Activated T-helper 17 cell treated with anti-CD3 and anti-CD28 coated beads, Interleukin-2, amount 50 U/mL, for 72 hours (primary cell): ENCODE measurements at regions not wholly inside any gene's neighbourhood (a gene's known extent, or its start where the extent isn't known, plus 50 kb on each side); places are given as distances from the start of the nearest gene placed in this dataset.
A peak's percentile ranks its signal among the peaks of the same experiment; 100 is the strongest.

Source experiments
- ATAC-seq: fragments of 150-1000 bp; cut with Tn5 transposase; replicated peaks from 2 replicates; pipeline ENCODE4 v1.10.0; 2021; ENCODE audit warnings: mild to moderate bottlenecking, moderate library complexity
- H3K27ac Mint-ChIP-seq: one replicate; pipeline ENCODE4 v1.8.0; 2022; ENCODE audit warnings: mixed read lengths
- H3K27me3 Mint-ChIP-seq: one replicate; pipeline ENCODE4 v1.8.0; 2022; ENCODE audit warnings: mixed read lengths
- H3K36me3 Mint-ChIP-seq: one replicate; pipeline ENCODE4 v1.8.0; 2022; ENCODE audit warnings: low read depth, mild to moderate bottlenecking, mixed read lengths
- H3K4me1 Mint-ChIP-seq: one replicate; pipeline ENCODE4 v1.8.0; 2022; ENCODE audit warnings: mixed read lengths
- H3K4me3 Mint-ChIP-seq: one replicate; pipeline ENCODE4 v1.8.0; 2022; ENCODE audit warnings: mild to moderate bottlenecking, mixed read lengths
- H3K9me3 Mint-ChIP-seq: one replicate; pipeline ENCODE4 v1.8.0; 2022; ENCODE audit warnings: mixed read lengths

DNA sequence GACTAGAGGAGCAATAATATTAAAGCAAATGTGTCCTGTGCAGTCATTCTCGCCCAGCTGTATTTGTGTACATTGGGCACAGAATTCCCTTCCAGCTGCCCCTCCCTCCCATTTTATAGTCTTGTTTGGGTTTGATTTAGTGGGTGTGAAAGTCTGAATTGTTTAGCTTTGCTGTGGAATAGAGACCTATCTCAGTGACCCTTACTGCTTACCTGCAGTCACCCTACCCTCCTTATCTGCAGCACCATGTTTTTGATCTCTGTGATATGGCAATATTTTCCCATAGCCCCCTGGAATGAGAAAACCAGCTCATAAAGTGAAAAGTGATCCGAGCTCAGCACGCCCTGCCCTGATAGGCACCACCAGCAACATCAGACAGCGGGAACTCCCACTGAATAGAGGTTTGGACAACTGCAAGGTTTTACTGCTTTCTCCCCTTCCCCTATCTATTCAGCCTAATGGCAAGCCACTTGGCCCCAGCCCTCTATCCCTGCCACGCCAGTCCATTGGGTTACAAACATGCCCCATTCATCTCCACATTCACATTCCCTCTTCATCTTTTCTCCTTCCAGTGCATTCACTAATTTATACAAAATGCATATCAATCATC, 199.0 kb downstream of the ETS1 start:
- no peaks in the 10 kb centered on the region for H3K36me3 Mint-ChIP-seq
- H3K27me3 Mint-ChIP-seq, result no peaks in the 10 kb centered on the region
- H3K9me3 Mint-ChIP-seq, result no peaks in the 10 kb centered on the region
- H3K4me3 Mint-ChIP-seq, result no peak overlapping the region
- peaks cover 18% of the 10 kb centered on the region for H3K4me1 Mint-ChIP-seq
- H3K27ac Mint-ChIP-seq, result no peak overlapping the region
- no peak for ATAC-seq

DNA sequence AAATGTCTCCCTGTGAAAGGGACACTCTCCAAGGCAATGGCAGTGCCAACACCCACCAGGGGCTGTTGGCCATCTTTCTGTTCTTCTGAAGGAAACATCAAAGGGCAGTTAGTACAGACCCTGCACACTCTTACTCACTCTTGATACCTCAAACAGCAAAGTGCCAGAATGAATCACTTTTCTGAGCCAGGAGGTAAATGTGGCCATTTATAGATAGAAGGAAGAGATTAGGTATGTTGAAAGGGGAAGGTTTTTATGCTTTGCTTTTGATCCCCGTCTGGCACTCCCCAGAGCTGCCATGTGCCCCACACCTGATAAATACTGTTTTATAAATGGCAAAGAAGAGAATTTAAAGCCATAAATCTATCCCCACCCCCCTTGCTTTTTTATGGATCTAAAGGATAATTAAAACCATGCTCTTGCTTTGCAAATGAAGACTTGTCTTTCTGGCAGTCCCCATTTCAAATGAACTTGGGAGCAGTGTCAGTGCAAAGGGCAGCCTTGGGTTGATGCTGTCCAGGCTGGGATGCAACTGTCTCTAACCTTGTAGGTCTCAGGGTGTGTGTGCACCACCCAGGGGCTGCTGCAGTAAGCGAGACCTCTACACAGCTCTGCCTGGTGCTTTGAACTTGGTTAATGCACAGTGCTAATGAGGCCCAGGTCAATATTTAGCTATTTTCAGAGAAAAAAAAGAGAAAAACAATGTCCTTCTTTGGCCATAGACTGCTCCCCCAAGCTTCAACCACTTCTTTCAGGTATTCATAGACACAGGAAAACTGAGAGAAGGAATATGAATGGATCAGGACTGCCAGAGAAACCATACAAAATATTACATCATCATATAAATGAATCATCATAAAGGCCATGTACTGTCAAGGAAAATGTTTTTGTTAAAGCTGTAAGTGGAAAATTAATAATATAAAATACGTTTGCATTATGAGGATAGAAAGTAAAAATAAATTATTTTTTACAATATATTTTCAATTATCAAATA, 207.5 kb downstream of the ETS1 start:
- Mint-ChIP-seq H3K4me3 (peak overlapping the region; percentile 42), H3K27ac (peak overlapping the region; percentile 64), H3K27me3 (no peaks in the 10 kb centered on the region), H3K9me3 (peaks cover 9% of the 10 kb centered on the region), H3K36me3 (no peaks in the 10 kb centered on the region), H3K4me1 (peaks cover 32% of the 10 kb centered on the region)
- ATAC-seq, result peak; percentile 100

DNA sequence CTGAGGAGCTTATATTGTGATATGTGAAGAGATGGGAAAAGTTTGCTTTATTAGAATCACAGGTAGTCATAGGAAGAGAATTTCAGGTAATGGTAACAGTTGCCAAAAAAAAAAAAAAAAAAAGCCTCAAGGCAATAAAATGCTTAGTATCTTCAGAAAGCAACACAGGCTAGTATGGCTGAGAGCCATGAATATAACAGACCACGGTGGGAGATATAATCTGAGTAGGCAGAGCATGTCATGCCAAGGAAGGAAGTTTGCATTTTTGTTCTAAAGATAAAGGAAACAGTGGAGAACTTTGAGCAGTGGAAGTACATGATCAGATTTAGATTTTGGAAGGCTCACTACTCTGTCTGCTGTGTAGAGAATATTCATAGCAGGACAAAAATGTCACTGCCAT, 211.4 kb downstream of the ETS1 start:
- H3K36me3 Mint-ChIP-seq, result no peaks in the 10 kb centered on the region
- H3K27me3 Mint-ChIP-seq, result no peaks in the 10 kb centered on the region
- ATAC-seq, result no peak
- peak overlapping the region; percentile 14 for H3K27ac Mint-ChIP-seq
- H3K4me3 Mint-ChIP-seq, result no peak overlapping the region
- peaks cover 4% of the 10 kb centered on the region for H3K9me3 Mint-ChIP-seq
- peaks cover 25% of the 10 kb centered on the region for H3K4me1 Mint-ChIP-seq

DNA sequence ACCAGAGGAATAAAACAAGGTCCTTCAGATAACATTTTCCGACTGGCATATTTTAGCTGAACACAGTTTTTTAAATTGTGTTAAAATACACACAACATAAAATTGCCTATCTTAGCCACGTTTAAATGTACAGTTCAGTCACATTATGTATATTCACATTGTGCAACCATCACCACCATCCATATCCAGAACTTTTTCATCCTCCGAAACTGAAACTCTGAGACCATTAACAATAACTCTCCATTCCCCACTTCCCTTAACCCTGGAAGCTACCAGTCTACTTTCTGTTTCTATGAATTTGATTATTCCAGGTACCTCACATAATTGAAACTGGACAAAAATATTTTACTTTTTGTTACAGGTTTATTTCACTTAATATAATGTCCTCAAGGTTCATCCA, 213.3 kb downstream of the ETS1 start:
- ATAC-seq, result no peak
- no peaks in the 10 kb centered on the region for H3K36me3 Mint-ChIP-seq
- H3K9me3 Mint-ChIP-seq, result peaks cover 7% of the 10 kb centered on the region
- no peak overlapping the region for H3K4me3 Mint-ChIP-seq
- H3K27me3 Mint-ChIP-seq, result no peaks in the 10 kb centered on the region
- no peak overlapping the region for H3K27ac Mint-ChIP-seq
- peaks cover 10% of the 10 kb centered on the region for H3K4me1 Mint-ChIP-seq

DNA sequence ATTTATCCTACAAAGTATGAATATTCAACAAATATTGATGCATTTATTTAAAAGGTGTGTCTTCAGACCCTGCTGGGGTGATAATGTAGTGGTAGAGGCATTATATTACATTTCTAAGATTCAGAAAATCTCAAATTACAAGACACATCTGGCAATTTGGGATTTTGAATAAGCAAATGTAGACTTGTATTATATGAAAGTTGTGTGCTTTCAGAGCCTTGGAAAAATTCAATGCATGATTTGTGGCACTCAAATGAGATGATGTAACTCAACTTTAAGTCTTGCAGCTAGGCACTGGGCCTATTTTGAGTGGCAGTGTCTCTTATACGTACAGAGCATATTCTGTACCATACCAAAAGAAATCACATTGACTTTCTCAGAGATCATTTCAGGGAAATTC, 214.4 kb downstream of the ETS1 start:
- Mint-ChIP-seq H3K27ac (no peak overlapping the region), H3K9me3 (peaks cover 3% of the 10 kb centered on the region), H3K36me3 (no peaks in the 10 kb centered on the region), H3K27me3 (no peaks in the 10 kb centered on the region), H3K4me3 (no peak overlapping the region), H3K4me1 (peaks cover 6% of the 10 kb centered on the region)
- ATAC-seq, result no peak

DNA sequence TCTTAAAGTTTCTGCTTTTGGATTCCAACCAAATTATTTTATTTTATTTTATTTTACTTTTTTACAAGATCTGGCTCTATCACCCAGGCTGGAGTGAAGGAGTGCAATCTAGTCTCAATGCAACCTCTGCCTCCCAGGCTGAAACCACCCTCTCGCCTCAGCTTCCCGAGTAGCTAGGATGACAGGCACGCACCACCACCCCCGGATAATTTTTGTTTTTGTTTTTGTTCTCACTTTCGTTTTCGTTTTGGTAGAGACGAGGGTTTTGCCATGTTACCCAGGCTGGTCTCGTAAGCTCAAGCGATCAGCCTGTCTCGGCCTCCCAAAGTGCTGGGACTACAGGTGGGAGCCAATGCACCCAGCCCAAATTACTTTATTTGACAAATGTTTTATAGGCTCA, 219.8 kb downstream of the ETS1 start:
- Mint-ChIP-seq H3K4me3 (peak overlapping the region; percentile 66), H3K27ac (peak overlapping the region; percentile 77)

DNA sequence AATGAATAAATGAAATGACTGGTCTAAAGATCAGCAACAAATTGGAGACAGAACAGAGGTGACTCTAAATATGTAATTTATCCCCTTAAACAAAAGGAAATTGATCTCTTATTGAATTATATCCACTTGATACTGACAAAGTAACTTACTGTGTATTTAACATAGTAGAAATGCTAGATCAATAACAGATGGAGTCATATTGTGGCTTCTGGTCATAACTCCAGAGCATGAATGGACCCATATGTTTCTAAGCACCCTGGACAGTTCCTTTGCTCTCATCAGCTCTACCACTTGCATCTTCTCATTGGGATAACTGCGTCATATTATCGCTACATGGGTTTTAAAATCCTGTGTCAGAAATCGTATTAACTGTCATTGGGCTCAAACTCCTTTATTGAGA, 222.3 kb downstream of the ETS1 start:
- H3K27ac Mint-ChIP-seq, result no peak overlapping the region
- no peak overlapping the region for H3K4me3 Mint-ChIP-seq
- peaks cover 29% of the 10 kb centered on the region for H3K4me1 Mint-ChIP-seq
- peaks cover 11% of the 10 kb centered on the region for H3K9me3 Mint-ChIP-seq
- peak; percentile 42 for ATAC-seq
- no peaks in the 10 kb centered on the region for H3K36me3 Mint-ChIP-seq
- no peaks in the 10 kb centered on the region for H3K27me3 Mint-ChIP-seq

More for the DNA sequence above, 219.8 kb downstream of the ETS1 start:
- Mint-ChIP-seq H3K36me3 (no peaks in the 10 kb centered on the region), H3K9me3 (peaks cover 11% of the 10 kb centered on the region), H3K27me3 (no peaks in the 10 kb centered on the region), H3K4me1 (peaks cover 28% of the 10 kb centered on the region)
- ATAC-seq, result peak; percentile 95

DNA sequence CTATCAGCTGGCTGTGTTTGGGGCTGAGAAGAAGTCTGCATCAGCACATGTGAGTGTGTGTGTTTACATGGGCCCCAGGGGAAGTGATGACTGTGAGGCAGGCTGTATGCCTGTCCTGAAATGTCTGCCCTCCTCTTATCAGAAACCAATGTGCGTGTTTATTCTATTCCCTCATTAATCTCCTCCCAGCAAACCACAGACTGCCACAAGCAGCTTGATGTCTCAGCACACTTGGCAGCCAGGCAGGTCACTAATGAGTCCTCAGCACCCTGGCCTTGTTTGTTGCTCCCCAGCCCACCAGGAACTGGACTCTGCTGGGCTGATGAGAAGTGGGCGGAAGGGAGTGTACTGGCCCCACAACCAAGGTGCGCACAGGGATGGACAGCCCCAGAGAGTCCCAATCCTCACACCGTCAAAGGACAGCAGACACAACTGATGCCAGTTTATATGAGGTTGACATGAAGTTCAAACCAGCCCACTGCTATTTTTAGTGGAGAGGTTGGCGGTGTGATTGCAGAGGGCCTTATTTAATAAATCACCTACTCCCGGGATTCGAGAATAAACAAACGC, 225.8 kb downstream of the ETS1 start:
- Mint-ChIP-seq H3K27me3 (no peaks in the 10 kb centered on the region), H3K27ac (peak overlapping the region; percentile 55), H3K36me3 (no peaks in the 10 kb centered on the region), H3K9me3 (peaks cover 6% of the 10 kb centered on the region), H3K4me3 (no peak overlapping the region), H3K4me1 (peaks cover 26% of the 10 kb centered on the region)
- peak; percentile 87 for ATAC-seq

DNA sequence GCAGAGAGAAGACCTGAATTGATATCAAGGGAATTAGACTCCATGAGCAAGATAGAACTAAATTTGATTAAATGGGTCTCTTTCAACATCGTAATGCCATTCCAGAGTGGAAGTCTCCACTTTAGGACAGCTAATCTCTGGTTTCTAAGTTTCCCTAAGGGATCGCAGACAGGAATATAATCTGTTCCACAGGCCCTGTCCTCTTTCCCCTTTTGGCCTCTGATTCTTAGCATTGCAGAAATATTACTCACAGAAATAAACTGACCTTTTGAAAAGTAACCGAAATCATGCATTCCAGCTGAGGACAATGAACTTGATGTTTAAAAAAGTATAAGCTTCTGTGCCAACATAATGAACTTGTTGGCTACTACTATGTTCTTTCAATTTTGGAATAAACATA, 227.8 kb downstream of the ETS1 start:
- Mint-ChIP-seq H3K27ac (no peak overlapping the region), H3K9me3 (no peaks in the 10 kb centered on the region), H3K4me1 (peaks cover 16% of the 10 kb centered on the region), H3K4me3 (no peak overlapping the region), H3K36me3 (no peaks in the 10 kb centered on the region), H3K27me3 (no peaks in the 10 kb centered on the region)
- no peak for ATAC-seq

DNA sequence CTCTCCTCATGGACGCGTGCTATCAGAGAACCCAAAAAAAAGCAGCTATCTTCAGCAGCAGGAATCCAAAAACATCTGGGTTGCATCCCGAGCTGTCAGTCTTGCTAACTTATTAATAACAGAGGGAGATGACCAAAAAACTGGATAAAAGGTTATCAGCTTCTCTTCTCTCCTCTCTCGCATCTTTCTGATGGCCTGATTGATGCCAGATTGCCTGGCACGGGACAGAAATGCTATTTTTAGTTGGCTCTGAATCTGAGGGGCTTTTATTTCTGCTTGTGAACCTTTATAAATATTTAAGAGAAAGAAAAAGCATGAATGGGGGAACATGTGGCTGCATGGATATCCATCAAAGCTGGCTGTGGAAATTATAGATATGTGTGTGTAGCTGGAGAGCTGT, 230.3 kb downstream of the ETS1 start:
- Mint-ChIP-seq H3K36me3 (no peaks in the 10 kb centered on the region), H3K4me3 (no peak overlapping the region), H3K4me1 (peaks cover 4% of the 10 kb centered on the region), H3K27me3 (no peaks in the 10 kb centered on the region), H3K9me3 (no peaks in the 10 kb centered on the region), H3K27ac (no peak overlapping the region)
- no peak for ATAC-seq

DNA sequence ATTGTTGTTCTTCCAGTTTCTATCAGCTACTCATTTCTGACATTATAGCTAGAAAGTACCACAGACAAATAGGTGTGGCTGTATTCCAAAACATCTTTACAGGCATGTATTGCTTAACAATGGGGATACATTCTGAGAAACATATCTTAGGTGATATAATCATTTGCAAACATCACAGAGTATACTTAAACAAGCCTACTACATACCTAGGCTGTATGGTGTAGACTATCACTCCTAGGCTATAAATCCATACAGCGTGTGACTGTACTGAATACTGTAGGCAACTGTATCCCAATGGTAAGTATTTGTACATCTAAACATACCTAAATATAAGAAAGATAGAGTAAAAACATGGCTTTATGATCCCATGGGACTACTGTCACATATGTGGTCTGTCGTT, 231.8 kb downstream of the ETS1 start:
- no peaks in the 10 kb centered on the region for H3K36me3 Mint-ChIP-seq
- no peak overlapping the region for H3K27ac Mint-ChIP-seq
- H3K4me1 Mint-ChIP-seq, result peaks cover 7% of the 10 kb centered on the region
- no peaks in the 10 kb centered on the region for H3K9me3 Mint-ChIP-seq
- H3K4me3 Mint-ChIP-seq, result no peak overlapping the region
- no peaks in the 10 kb centered on the region for H3K27me3 Mint-ChIP-seq
- no peak for ATAC-seq

DNA sequence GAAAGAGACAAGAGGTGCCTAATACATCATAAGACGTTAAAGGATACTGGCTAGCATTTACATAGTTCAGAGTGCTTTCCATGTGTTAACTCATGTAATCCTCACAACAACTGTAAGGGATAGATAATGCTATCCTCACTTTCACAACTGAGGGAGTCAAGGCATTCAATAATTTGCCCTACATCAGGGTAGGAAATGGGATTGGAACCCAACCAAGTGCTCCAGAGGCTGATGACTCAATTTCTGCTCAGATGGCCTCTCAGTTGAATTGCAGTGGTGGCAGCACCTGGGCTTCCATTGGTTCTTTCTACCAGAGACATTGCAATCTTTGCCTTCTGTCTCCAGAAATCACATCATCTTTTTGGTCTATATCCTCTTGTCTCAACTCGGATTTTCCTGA, 232.9 kb downstream of the ETS1 start:
- peaks cover 18% of the 10 kb centered on the region for H3K4me1 Mint-ChIP-seq
- peaks cover 7% of the 10 kb centered on the region for H3K9me3 Mint-ChIP-seq
- H3K27me3 Mint-ChIP-seq, result no peaks in the 10 kb centered on the region
- H3K4me3 Mint-ChIP-seq, result no peak overlapping the region
- ATAC-seq, result no peak
- no peak overlapping the region for H3K27ac Mint-ChIP-seq
- no peaks in the 10 kb centered on the region for H3K36me3 Mint-ChIP-seq

DNA sequence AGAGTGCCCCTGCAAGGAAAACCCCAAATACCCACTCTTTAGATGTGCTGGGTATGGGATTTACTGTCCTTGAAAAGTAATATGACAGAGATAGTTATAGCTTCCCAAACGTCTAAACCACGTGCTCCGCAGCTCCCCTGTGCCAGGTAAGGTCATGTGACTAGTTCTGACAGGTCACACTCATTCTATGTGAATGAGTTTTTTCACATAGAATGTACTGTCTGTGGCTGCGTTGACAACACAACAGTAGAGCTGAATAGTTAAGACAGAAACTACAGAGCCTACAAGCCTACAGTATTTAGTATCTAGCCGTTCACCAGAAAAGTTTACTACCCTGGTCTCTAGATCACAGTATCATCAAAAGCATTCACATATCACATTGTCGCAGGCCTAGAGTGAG, 236.2 kb downstream of the ETS1 start:
- H3K4me3 Mint-ChIP-seq, result no peak overlapping the region
- H3K36me3 Mint-ChIP-seq, result no peaks in the 10 kb centered on the region
- H3K27ac Mint-ChIP-seq, result no peak overlapping the region
- H3K27me3 Mint-ChIP-seq, result no peaks in the 10 kb centered on the region
- peaks cover 23% of the 10 kb centered on the region for H3K4me1 Mint-ChIP-seq
- no peak for ATAC-seq
- H3K9me3 Mint-ChIP-seq, result peaks cover 7% of the 10 kb centered on the region

DNA sequence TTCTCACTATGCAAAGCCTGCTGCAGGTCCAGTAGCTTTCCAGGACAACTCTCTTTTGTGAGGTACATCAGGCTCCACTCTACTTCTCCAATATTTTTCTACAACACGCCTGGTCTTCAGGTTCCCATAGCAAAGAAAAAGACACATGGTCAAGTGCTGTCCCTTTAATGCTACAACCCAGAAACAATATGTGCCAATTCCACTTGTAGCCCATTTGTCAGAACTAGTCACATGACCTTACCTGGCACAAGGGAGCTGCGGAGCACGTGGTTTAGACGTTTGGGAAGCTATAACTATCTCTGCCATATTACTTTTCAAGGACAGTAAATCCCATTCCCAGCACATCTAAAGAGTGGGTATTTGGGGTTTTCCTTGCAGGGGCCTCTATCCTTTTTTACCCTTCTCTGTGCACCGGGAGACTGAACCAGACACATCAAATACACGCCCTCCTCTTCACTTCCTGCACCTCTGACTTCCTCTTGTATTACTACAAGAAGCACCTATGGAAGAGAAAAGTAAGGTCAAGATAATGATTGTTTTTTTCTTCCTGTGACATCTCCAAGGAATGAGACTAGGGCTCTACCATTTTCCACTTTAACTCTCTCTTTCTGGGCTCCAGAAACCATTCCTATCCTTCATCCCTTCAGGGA, 237.6 kb downstream of the ETS1 start:
- H3K9me3 Mint-ChIP-seq, result peaks cover 9% of the 10 kb centered on the region
- H3K27ac Mint-ChIP-seq, result peak overlapping the region; percentile 53
- no peaks in the 10 kb centered on the region for H3K36me3 Mint-ChIP-seq

More for the DNA sequence above, 237.6 kb downstream of the ETS1 start:
- ATAC-seq, result no peak
- Mint-ChIP-seq H3K27me3 (no peaks in the 10 kb centered on the region), H3K4me1 (peaks cover 36% of the 10 kb centered on the region), H3K4me3 (peak overlapping the region; percentile 79)
